ENCODE measurements at regions not wholly inside any gene's neighbourhood (a gene's known extent, or its start where the extent isn't known, plus 50 kb on each side); places are given as distances from the start of the nearest gene placed in this dataset.

GRCh38 chr14:62592877-62593276 lies 452.4 kb downstream of the KCNH5 start:
- no peaks in the 10 kb centered on the region for H3K27me3 ChIP-seq
- DNase-seq (no peak), ATAC-seq (no peak)
- intact Hi-C loops (cut with DNase I), result no loop called here
- H3K9me3 ChIP-seq, result peaks cover 0 to 33% (median 7%) of the 10 kb centered on the region in 11 donors
- no peaks in the 10 kb centered on the region for H3K4me1 ChIP-seq
- no peak overlapping the region for H3K27ac ChIP-seq
- no peak overlapping the region for H3K4me3 ChIP-seq
- no peaks in the 10 kb centered on the region for H3K36me3 ChIP-seq
- 82 to 85% methylated on average over 1 of the region's 1 CpG for WGBS, 2 donors
- no peak for TF ChIP-seq CTCF (IDR thresholded peaks at IDR 0.05)

- Histone ChIP-seq H3K9me3 (peaks cover 0 to 47% (median 8%) of the 10 kb centered on the region in 11 donors), H3K27me3 (no peaks in the 10 kb centered on the region), H3K4me3 (no peak overlapping the region), H3K27ac (no peak overlapping the region), H3K36me3 (no peaks in the 10 kb centered on the region), H3K4me1 (no peaks in the 10 kb centered on the region)
- intact Hi-C loops (cut with DNase I), result no loop called here
- TF ChIP-seq CTCF (IDR thresholded peaks at IDR 0.05), result no peak
- WGBS, 2 donors, result 91 to 93% methylated on average over 1 of the region's 1 CpG
- no peak for ATAC-seq
- no peak for DNase-seq
Measured at GRCh38 chr14:62597143-62597542, 448.1 kb downstream of the KCNH5 start.

- whole genome bisulfite sequencing, 2 donors, result 86 to 92% methylated on average over 2 of the region's 2 CpGs
- H3K4me1 ChIP-seq, result no peaks in the 10 kb centered on the region
- ATAC-seq (no peak), DNase-seq (no peak)
- H3K9me3 ChIP-seq, result peaks cover 0 to 53% (median 8%) of the 10 kb centered on the region in 11 donors
- no peaks in the 10 kb centered on the region for H3K27me3 ChIP-seq
- no peaks in the 10 kb centered on the region for H3K36me3 ChIP-seq
- intact Hi-C loops (cut with DNase I), result no loop called here
- no peak for TF ChIP-seq CTCF (IDR thresholded peaks at IDR 0.05)
- H3K27ac ChIP-seq, result no peak overlapping the region
- no peak overlapping the region for H3K4me3 ChIP-seq
Measured at GRCh38 chr14:62599616-62600385, 445.5 kb downstream of the KCNH5 start.

- intact Hi-C loops (cut with DNase I), result no loop called here
- H3K27ac ChIP-seq, result no peak overlapping the region
- peaks cover 0 to 26% (median 3%) of the 10 kb centered on the region in 11 donors for H3K9me3 ChIP-seq
- ATAC-seq (no peak), DNase-seq (no peak)
- no peaks in the 10 kb centered on the region for H3K36me3 ChIP-seq
- H3K27me3 ChIP-seq, result no peaks in the 10 kb centered on the region
- H3K4me1 ChIP-seq, result no peaks in the 10 kb centered on the region
- no peak for TF ChIP-seq CTCF (IDR thresholded peaks at IDR 0.05)
- no peak overlapping the region for H3K4me3 ChIP-seq
- 80 to 89% methylated on average over 2 of the region's 2 CpGs for WGBS, 2 donors
Measured at GRCh38 chr14:62602712-62603111, 442.5 kb downstream of the KCNH5 start.

All from heart right ventricle (tissue), 16 donors.